H1 (cell line): ENCODE measurements at regions not wholly inside any gene's neighbourhood (a gene's known extent, or its start where the extent isn't known, plus 50 kb on each side); places are given as distances from the start of the nearest gene placed in this dataset.

Source experiments
- CTCF ChIA-PET: fragments of 300-600 bp; sonication (Branson Sonifier 250); formaldehyde crosslinking; loops from one replicate; lab custom pipeline; 2021; ENCODE audit not compliant: partially characterized antibody; lab: Charles Lee
- POLR2A ChIA-PET: fragments of 300-600 bp; sonication (Branson Sonifier 250); formaldehyde crosslinking; loops from one replicate; lab custom pipeline; 2021; ENCODE audit warnings: inconsistent platforms; ENCODE audit not compliant: partially characterized antibody; lab: Charles Lee
- DNase-seq, 2 experiments: peaks; one replicate each; pipeline versions ENCODE4 v3.0.0 to v3.0.0-alpha.2; 2010 to 2022; ENCODE audit warnings: low spot score in 2 of 2, low read depth in 1 of 2, mixed read lengths in 1 of 2
- FAIRE-seq: peaks from 2 replicates; lab custom pipeline; 2011; peaks lifted over from hg19 to GRCh38; lab: Jason Lieb, UNC
- H2AFZ ChIP-seq: 2 replicates; pipeline ENCODE4 v1.8.1; 2012; ENCODE audit warnings: low read length, inconsistent platforms
- H2AK5ac ChIP-seq: 2 replicates; pipeline ENCODE4 v1.6.1; 2013; ENCODE audit warnings: low read depth, low read length
- H2BK120ac ChIP-seq: replicated peaks from 2 replicates; pipeline ENCODE3; 2013; ENCODE audit warnings: low read depth, low read length, inconsistent platforms
- H2BK12ac ChIP-seq: 2 replicates; pipeline ENCODE4 v1.6.1; 2013; ENCODE audit warnings: low read depth, low read length
- H2BK15ac ChIP-seq: 2 replicates; pipeline ENCODE4 v1.6.1; 2013; ENCODE audit warnings: low read length
- H2BK20ac ChIP-seq: 2 replicates; pipeline ENCODE4 v1.6.1; 2013; ENCODE audit warnings: low read length
- H2BK5ac ChIP-seq: 2 replicates; pipeline ENCODE4 v1.6.1; 2013; ENCODE audit warnings: low read depth, low read length
- H3K14ac ChIP-seq: 2 replicates; pipeline ENCODE4 v1.6.1; 2013; ENCODE audit warnings: inconsistent platforms; ENCODE audit not compliant: insufficient read length
- H3K18ac ChIP-seq: 2 replicates; pipeline ENCODE4 v1.6.1; 2013; ENCODE audit warnings: low read length; ENCODE audit errors: extremely low read depth
- H3K23ac ChIP-seq: 2 replicates; pipeline ENCODE4 v1.6.1; 2013; ENCODE audit warnings: inconsistent platforms; ENCODE audit not compliant: insufficient read length
- H3K23me2 ChIP-seq: 2 replicates; pipeline ENCODE4 v1.6.1; 2013; ENCODE audit warnings: low read depth, low read length
- H3K27ac ChIP-seq: 2 replicates; pipeline ENCODE4 v1.6.1; 2011; ENCODE audit warnings: low read depth, low read length, inconsistent platforms
- H3K27me3 ChIP-seq, 4 experiments: replicated peaks in 1 of 4; 1 replicate in 1 of 4; 2 replicates in 3 of 4; pipeline versions ENCODE4 v1.6.1 to v1.8.1; 2011 to 2013; ENCODE audit warnings: low read length in 3 of 4, mild to moderate bottlenecking in 3 of 4, inconsistent platforms in 2 of 4, mixed read lengths in 2 of 4, moderate library complexity in 1 of 4; ENCODE audit not compliant: control insufficient read depth in 3 of 4, insufficient read depth in 3 of 4; ENCODE audit errors: extremely low read depth in 1 of 4
- H3K36me3 ChIP-seq, 4 experiments: 2 replicates each; pipeline versions ENCODE4 v1.6.1 to v1.8.1; 2011 to 2013; ENCODE audit warnings: mild to moderate bottlenecking in 4 of 4, low read length in 3 of 4, moderate library complexity in 2 of 4, control low read depth in 1 of 4, inconsistent platforms in 1 of 4; ENCODE audit not compliant: insufficient read depth in 4 of 4, control insufficient read depth in 2 of 4
- H3K4ac ChIP-seq: replicated peaks from 2 replicates; pipeline ENCODE3; 2013; ENCODE audit warnings: low read length, low read depth, mixed read lengths, inconsistent platforms; ENCODE audit not compliant: insufficient read length
- H3K4me1 ChIP-seq, 4 experiments: replicated peaks in 1 of 4; 1 replicate in 1 of 4; 2 replicates in 3 of 4; pipeline versions ENCODE4 v1.6.1 to v1.8.1; 2011 to 2013; ENCODE audit warnings: low read length in 3 of 4, inconsistent platforms in 2 of 4, mixed read lengths in 1 of 4; ENCODE audit not compliant: insufficient read depth in 4 of 4, control insufficient read depth in 3 of 4
- H3K4me2 ChIP-seq, 2 experiments: 2 replicates each; pipeline versions ENCODE4 v1.6.1 to v1.8.1; 2011 to 2013; ENCODE audit warnings: low read depth in 2 of 2, low read length in 2 of 2, control low read depth in 1 of 2, inconsistent platforms in 1 of 2, mild to moderate bottlenecking in 1 of 2; ENCODE audit not compliant: insufficient read depth in 1 of 2
- H3K4me3 ChIP-seq, 4 experiments: fragments of 200-600, 300-600 bp in 1 of 4; sonication (generic), shearing (Covaris generic), sonication (Bioruptor Twin) in 1 of 4; 2 replicates each; pipeline versions ENCODE4 v1.5.1 to v1.8.1; 2011 to 2016; ENCODE audit warnings: low read length in 4 of 4, low read depth in 3 of 4, control low read depth in 2 of 4, inconsistent platforms in 2 of 4, mild to moderate bottlenecking in 2 of 4, mixed read lengths in 1 of 4, moderate library complexity in 1 of 4; ENCODE audit not compliant: insufficient read depth in 2 of 4; ENCODE audit errors: extremely low read depth in 1 of 4
- H3K56ac ChIP-seq: replicated peaks from 2 replicates; pipeline ENCODE3; 2013; ENCODE audit warnings: low read depth, mild to moderate bottlenecking, mixed read lengths, low read length, inconsistent platforms; ENCODE audit not compliant: insufficient read length
- H3K79me1 ChIP-seq: 2 replicates; pipeline ENCODE4 v1.6.1; 2013; ENCODE audit warnings: low read depth, low read length, control low read depth
- H3K79me2 ChIP-seq, 2 experiments: 2 replicates each; pipeline versions ENCODE4 v1.6.1 to v1.8.1; 2012 to 2013; ENCODE audit warnings: low read length in 2 of 2, mild to moderate bottlenecking in 2 of 2, inconsistent platforms in 1 of 2; ENCODE audit not compliant: insufficient read depth in 2 of 2, control insufficient read depth in 1 of 2
- H3K9ac ChIP-seq, 4 experiments: replicated peaks in 1 of 4; 1 replicate in 1 of 4; 2 replicates in 3 of 4; pipeline versions ENCODE4 v1.6.1 to v1.8.1; 2011 to 2013; ENCODE audit warnings: low read depth in 3 of 4, low read length in 3 of 4, control low read depth in 2 of 4, mild to moderate bottlenecking in 2 of 4, moderate library complexity in 2 of 4, inconsistent platforms in 1 of 4; ENCODE audit errors: extremely low read depth in 1 of 4
- H3K9me3 ChIP-seq, 2 experiments: 2 replicates each; pipeline versions ENCODE4 v1.6.1 to v1.8.1; 2012 to 2013; ENCODE audit warnings: mild to moderate bottlenecking in 2 of 2, moderate library complexity in 2 of 2, control low read depth in 1 of 2, inconsistent platforms in 1 of 2, low read depth in 1 of 2, low read length in 1 of 2, mixed read lengths in 1 of 2; ENCODE audit not compliant: insufficient read depth in 2 of 2
- H4K20me1 ChIP-seq, 2 experiments: replicated peaks in 1 of 2; 2 replicates each; pipeline versions ENCODE3 to v1.8.1; 2011 to 2013; ENCODE audit warnings: inconsistent platforms in 2 of 2, low read length in 2 of 2, mild to moderate bottlenecking in 1 of 2; ENCODE audit not compliant: insufficient read depth in 2 of 2, control insufficient read depth in 1 of 2
- H4K5ac ChIP-seq: 2 replicates; pipeline ENCODE4 v1.6.1; 2013; ENCODE audit warnings: low read length, low read depth, mixed read lengths, inconsistent platforms; ENCODE audit not compliant: insufficient read length
- H4K8ac ChIP-seq: 2 replicates; pipeline ENCODE4 v1.8.0; 2013; ENCODE audit warnings: mild to moderate bottlenecking, moderate library complexity, low read length, inconsistent platforms; ENCODE audit not compliant: insufficient read depth; ENCODE audit errors: extremely low read depth
- H4K91ac ChIP-seq: replicated peaks from 2 replicates; pipeline ENCODE3; 2013; ENCODE audit warnings: low read length, mixed read lengths, inconsistent platforms; ENCODE audit not compliant: insufficient read length
- CBX5 ChIP-seq: fragments of 300-800, 300-1000 bp; sonication (generic); IDR thresholded peaks from 2 replicates; pipeline ENCODE4 v1.7.1; 2016; ENCODE audit warnings: antibody characterized with exemption, low read length, low read depth
- RAD21 ChIP-seq, 2 experiments: IDR thresholded peaks in 1 of 2; conservative IDR thresholded peaks in 1 of 2; 2 replicates each; pipeline ENCODE4 v1.6.1; 2011; ENCODE audit warnings: low read depth in 2 of 2, low read length in 2 of 2, improper control_type of control experiment in 1 of 2, inconsistent platforms in 1 of 2, mild to moderate bottlenecking in 1 of 2, moderate library complexity in 1 of 2
- WGBS, 2 experiments: shearing (Covaris generic) in 1 of 2; methylation state at CpG; one replicate each; pipeline versions ENCODE4 v1.1.6 to v1.1.7; 2013 to 2015; ENCODE audit warnings: low lambda C conversion rate in 2 of 2, mixed read lengths in 2 of 2, inconsistent platforms in 1 of 2, low coverage in 1 of 2, missing lambda C conversion rate in 1 of 2; ENCODE audit not compliant: insufficient replicate concordance in 2 of 2, insufficient coverage in 1 of 2, insufficient read length in 1 of 2; ENCODE audit errors: extremely low coverage in 1 of 2, missing lambda C conversion rate in 1 of 2; 5-methylcytosine and 5-hydroxymethylcytosine counted together
- TF ChIP-seq, protein P1 (sequence below), 3 experiments: IDR thresholded peaks; 1 replicate in 2 of 3; 2 replicates in 1 of 3; pipeline versions ENCODE4 v1.5.1 to v1.6.1; 2011; ENCODE audit warnings: low read length in 3 of 3, mild to moderate bottlenecking in 3 of 3, inconsistent platforms in 2 of 3, low read depth in 1 of 3, moderate library complexity in 1 of 3; ENCODE audit not compliant: insufficient read depth in 1 of 3; ENCODE audit errors: control extremely low read depth in 1 of 3

DNA sequence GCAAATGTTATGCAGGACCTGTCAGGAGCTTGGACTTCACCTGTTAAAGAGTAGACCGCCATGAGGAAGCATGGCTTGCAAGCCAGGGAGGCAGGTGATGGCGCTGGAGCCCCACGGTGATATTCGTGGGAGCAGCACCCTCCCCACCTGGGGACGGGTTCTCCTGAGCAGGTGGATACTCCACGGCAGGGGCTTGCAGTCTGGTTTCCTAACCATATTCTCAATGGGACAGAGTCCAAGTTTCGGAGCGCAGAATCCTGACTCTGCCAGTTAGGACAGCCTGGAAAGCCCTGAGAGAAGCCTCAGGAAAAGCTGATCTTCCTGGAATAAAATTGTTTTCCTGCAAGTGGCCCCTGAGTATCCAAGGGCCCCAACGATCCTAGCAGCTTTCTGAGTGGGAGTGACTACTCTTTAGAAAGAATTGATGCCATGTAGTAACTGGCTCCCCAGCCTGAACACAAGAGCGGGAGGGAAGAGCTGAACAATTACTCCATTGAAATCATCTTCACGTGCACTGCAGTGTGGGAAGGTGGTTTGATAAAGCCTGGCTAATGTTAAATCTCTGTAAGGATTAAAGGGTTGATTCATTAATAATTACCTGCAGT, 146.3 kb upstream of the RAB4A start:
- Histone ChIP-seq H3K56ac (no peak overlapping the region), H3K23me2 (no peaks in the 10 kb centered on the region), H2BK120ac (no peak overlapping the region), H3K4me3 (no peak overlapping the region), H3K36me3 (no peaks in the 10 kb centered on the region), H2AK5ac (no peak overlapping the region), H2BK12ac (no peak overlapping the region), H3K23ac (no peak overlapping the region), H4K5ac (no peak overlapping the region), H3K79me1 (no peaks in the 10 kb centered on the region), H3K4me2 (no peak overlapping the region), H3K9ac (no peak overlapping the region), H3K27me3 (no peaks in the 10 kb centered on the region; a peak in 1 of 7 replicates), H4K20me1 (no peaks in the 10 kb centered on the region), H4K8ac (no peak overlapping the region), H2AFZ (no peak overlapping the region), H3K4ac (no peak overlapping the region), H3K27ac (no peak overlapping the region), H3K4me1 (no peaks in the 10 kb centered on the region; a peak in 1 of 7 replicates), H2BK20ac (no peak overlapping the region), H2BK5ac (no peak overlapping the region), H3K18ac (no peak overlapping the region), H3K14ac (no peak overlapping the region), H2BK15ac (no peak overlapping the region), H4K91ac (no peak overlapping the region), H3K9me3 (no peaks in the 10 kb centered on the region), H3K79me2 (no peaks in the 10 kb centered on the region)
- ChIA-PET CTCF (interaction anchor here (0.6 to 1.4 kb wide), 8 partner anchors 11 to 422 kb away, joined by 3 to 7 read pairs (median 3); no protein-coding TSS in a partner anchor), POLR2A (no interaction called here)
- DNase-seq (no peak), FAIRE-seq (no peak)
- TF ChIP-seq CBX5 (no peak), RAD21 (IDR thresholded peaks at IDR 0.05 in 1 of 2, conservative IDR thresholded peaks at IDR 0.05 in 1 of 2; ENCODE audit: low read depth in 2 of 2, low read length in 2 of 2) (peak; percentile 32 to 55; a peak in 3 of 4 replicates)
- TF ChIP-seq, protein P1, sequence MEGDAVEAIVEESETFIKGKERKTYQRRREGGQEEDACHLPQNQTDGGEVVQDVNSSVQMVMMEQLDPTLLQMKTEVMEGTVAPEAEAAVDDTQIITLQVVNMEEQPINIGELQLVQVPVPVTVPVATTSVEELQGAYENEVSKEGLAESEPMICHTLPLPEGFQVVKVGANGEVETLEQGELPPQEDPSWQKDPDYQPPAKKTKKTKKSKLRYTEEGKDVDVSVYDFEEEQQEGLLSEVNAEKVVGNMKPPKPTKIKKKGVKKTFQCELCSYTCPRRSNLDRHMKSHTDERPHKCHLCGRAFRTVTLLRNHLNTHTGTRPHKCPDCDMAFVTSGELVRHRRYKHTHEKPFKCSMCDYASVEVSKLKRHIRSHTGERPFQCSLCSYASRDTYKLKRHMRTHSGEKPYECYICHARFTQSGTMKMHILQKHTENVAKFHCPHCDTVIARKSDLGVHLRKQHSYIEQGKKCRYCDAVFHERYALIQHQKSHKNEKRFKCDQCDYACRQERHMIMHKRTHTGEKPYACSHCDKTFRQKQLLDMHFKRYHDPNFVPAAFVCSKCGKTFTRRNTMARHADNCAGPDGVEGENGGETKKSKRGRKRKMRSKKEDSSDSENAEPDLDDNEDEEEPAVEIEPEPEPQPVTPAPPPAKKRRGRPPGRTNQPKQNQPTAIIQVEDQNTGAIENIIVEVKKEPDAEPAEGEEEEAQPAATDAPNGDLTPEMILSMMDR (IDR thresholded peaks at IDR 0.05; ENCODE audit: control extremely low read depth in 1 of 3, insufficient read depth in 1 of 3, low read depth in 1 of 3, low read length in 3 of 3) = peak; percentile 5 to 15 (median 7); a peak in 3 of 4 replicates
- 92% methylated on average over 11 of the region's 11 CpGs; no CpG with 5 or more reads in 1 of the 2 experiments for WGBS, 2 experiments
